HG02973 (cell line): ENCODE measurements at regions not wholly inside any gene's neighbourhood (a gene's known extent, or its start where the extent isn't known, plus 50 kb on each side); places are given as distances from the start of the nearest gene placed in this dataset.

Experiments used
- ATAC-seq: cut with Tn5 transposase; IDR thresholded peaks from one replicate; pipeline ENCODE4 v1.9.1; 2021; ENCODE audit warnings: moderate library complexity; ENCODE audit not compliant: unreplicated experiment

GRCh38 chr16:48950184-48950583 is 331.5 kb downstream of the CBLN1 start:
- ATAC-seq, result no peak

GRCh38 chr16:48949636-48950035 is 332.0 kb downstream of the CBLN1 start:
- ATAC-seq, result no peak

- no peak for ATAC-seq
Measured at GRCh38 chr16:48948911-48949310, 332.7 kb downstream of the CBLN1 start.

- no peak for ATAC-seq
Measured at GRCh38 chr16:48947371-48947713, 334.3 kb downstream of the CBLN1 start.

- no peak for ATAC-seq
Measured at GRCh38 chr16:48946686-48947370, 334.8 kb downstream of the CBLN1 start.

- no peak for ATAC-seq
Measured at GRCh38 chr16:48942996-48943395, 333.0 kb upstream of the N4BP1 start.

GRCh38 chr16:48936811-48937210 is 326.8 kb upstream of the N4BP1 start:
- ATAC-seq, result no peak

GRCh38 chr16:48932216-48932855 is 322.4 kb upstream of the N4BP1 start:
- no peak for ATAC-seq

GRCh38 chr16:48930951-48931553 is 321.1 kb upstream of the N4BP1 start:
- ATAC-seq, result no peak

- no peak for ATAC-seq
Measured at GRCh38 chr16:48919791-48920190, 309.8 kb upstream of the N4BP1 start.

GRCh38 chr16:48918520-48919258 is 308.7 kb upstream of the N4BP1 start:
- ATAC-seq, result no peak

- no peak for ATAC-seq
Measured at GRCh38 chr16:48916566-48916965, 306.6 kb upstream of the N4BP1 start.

- no peak for ATAC-seq
Measured at GRCh38 chr16:48914070-48914469, 304.1 kb upstream of the N4BP1 start.

GRCh38 chr16:48913384-48913783 is 303.4 kb upstream of the N4BP1 start:
- ATAC-seq, result no peak

GRCh38 chr16:48912360-48912759 is 302.4 kb upstream of the N4BP1 start:
- no peak for ATAC-seq

GRCh38 chr16:48911700-48912099 is 301.7 kb upstream of the N4BP1 start:
- ATAC-seq, result no peak

- ATAC-seq, result no peak
Measured at GRCh38 chr16:48910214-48910613, 300.2 kb upstream of the N4BP1 start.

- ATAC-seq, result no peak
Measured at GRCh38 chr16:48909231-48909630, 299.3 kb upstream of the N4BP1 start.

- peak; percentile 75 for ATAC-seq
Measured at GRCh38 chr16:48907906-48908634, 298.1 kb upstream of the N4BP1 start.

- ATAC-seq, result no peak
Measured at GRCh38 chr16:48905632-48906505, 295.9 kb upstream of the N4BP1 start.
